ENCODE measurements at regions not wholly inside any gene's neighbourhood (a gene's known extent, or its start where the extent isn't known, plus 50 kb on each side); places are given as distances from the start of the nearest gene placed in this dataset.

- no peak for DNase-seq
- no peak for TF ChIP-seq CTCF (IDR thresholded peaks at IDR 0.05; ENCODE audit: low read depth, low read length)
- H3K27me3 ChIP-seq (ENCODE audit: insufficient read depth, low read depth, severe bottlenecking) = no peaks in the 10 kb centered on the region
- H3K4me3 ChIP-seq (ENCODE audit: low read depth, low read length) = no peak overlapping the region
- no peaks in the 10 kb centered on the region for H3K9me3 ChIP-seq (ENCODE audit: severe bottlenecking)
- H3K36me3 ChIP-seq = no peaks in the 10 kb centered on the region
- no peak overlapping the region for H3K27ac ChIP-seq
Observed at GRCh38 chr11:39209981-39210380, 2249.5 kb downstream of the LRRC4C start.

- Histone ChIP-seq H3K4me3 (ENCODE audit: low read depth, low read length) (no peak overlapping the region), H3K36me3 (no peaks in the 10 kb centered on the region), H3K27ac (no peak overlapping the region), H3K9me3 (ENCODE audit: severe bottlenecking) (no peaks in the 10 kb centered on the region), H3K27me3 (ENCODE audit: insufficient read depth, low read depth, severe bottlenecking) (no peaks in the 10 kb centered on the region)
- no peak for DNase-seq
- TF ChIP-seq CTCF (IDR thresholded peaks at IDR 0.05; ENCODE audit: low read depth, low read length) = no peak
Observed at GRCh38 chr11:39205236-39205995, 2254.0 kb downstream of the LRRC4C start.

- no peak for DNase-seq
- Histone ChIP-seq H3K36me3 (no peaks in the 10 kb centered on the region), H3K27ac (no peak overlapping the region), H3K9me3 (ENCODE audit: severe bottlenecking) (no peaks in the 10 kb centered on the region), H3K27me3 (ENCODE audit: insufficient read depth, low read depth, severe bottlenecking) (no peaks in the 10 kb centered on the region), H3K4me3 (ENCODE audit: low read depth, low read length) (no peak overlapping the region)
- no peak for TF ChIP-seq CTCF (IDR thresholded peaks at IDR 0.05; ENCODE audit: low read depth, low read length)
Observed at GRCh38 chr11:39192671-39193070, 2266.8 kb downstream of the LRRC4C start.

DNA sequence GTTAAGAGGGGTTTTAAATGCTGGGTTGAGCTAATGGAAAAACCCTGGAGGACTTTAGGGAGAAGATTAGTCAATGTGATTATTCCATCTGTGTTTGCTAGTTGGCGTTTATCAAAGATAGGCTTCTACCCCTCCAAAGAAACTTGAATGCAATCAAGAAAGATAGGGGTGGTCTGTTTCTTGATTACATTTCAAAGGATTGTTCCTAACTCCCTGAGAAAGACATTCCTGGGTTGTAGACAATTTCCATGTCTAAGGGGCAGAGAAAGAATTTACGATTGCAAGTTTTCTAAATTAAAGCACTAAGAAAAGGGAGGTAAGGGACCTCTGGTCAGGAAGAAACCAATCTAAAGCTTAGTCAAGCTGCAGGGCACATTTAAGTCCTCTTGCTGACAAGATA lies 2268.7 kb downstream of the LRRC4C start:
- no peaks in the 10 kb centered on the region for H3K9me3 ChIP-seq (ENCODE audit: severe bottlenecking)
- no peak for DNase-seq
- no peak for TF ChIP-seq CTCF (IDR thresholded peaks at IDR 0.05; ENCODE audit: low read depth, low read length)
- no peaks in the 10 kb centered on the region for H3K27me3 ChIP-seq (ENCODE audit: insufficient read depth, low read depth, severe bottlenecking)
- no peak overlapping the region for H3K27ac ChIP-seq
- H3K36me3 ChIP-seq = no peaks in the 10 kb centered on the region
- no peak overlapping the region for H3K4me3 ChIP-seq (ENCODE audit: low read depth, low read length)

GRCh38 chr11:39177678-39178077 lies 2281.8 kb downstream of the LRRC4C start:
- H3K27me3 ChIP-seq (ENCODE audit: insufficient read depth, low read depth, severe bottlenecking) = no peaks in the 10 kb centered on the region
- TF ChIP-seq CTCF (IDR thresholded peaks at IDR 0.05; ENCODE audit: low read depth, low read length) = no peak
- no peak overlapping the region for H3K4me3 ChIP-seq (ENCODE audit: low read depth, low read length)
- no peak for DNase-seq
- no peaks in the 10 kb centered on the region for H3K9me3 ChIP-seq (ENCODE audit: severe bottlenecking)
- H3K36me3 ChIP-seq = no peaks in the 10 kb centered on the region
- H3K27ac ChIP-seq = no peak overlapping the region

- no peak for DNase-seq
- H3K9me3 ChIP-seq (ENCODE audit: severe bottlenecking) = no peaks in the 10 kb centered on the region
- H3K27ac ChIP-seq = no peak overlapping the region
- H3K4me3 ChIP-seq (ENCODE audit: low read depth, low read length) = no peak overlapping the region
- TF ChIP-seq CTCF (IDR thresholded peaks at IDR 0.05; ENCODE audit: low read depth, low read length) = no peak
- H3K27me3 ChIP-seq (ENCODE audit: insufficient read depth, low read depth, severe bottlenecking) = no peaks in the 10 kb centered on the region
- no peaks in the 10 kb centered on the region for H3K36me3 ChIP-seq
Observed at GRCh38 chr11:39174965-39175364, 2284.5 kb downstream of the LRRC4C start.
